ENCODE measurements at regions not wholly inside any gene's neighbourhood (a gene's known extent, or its start where the extent isn't known, plus 50 kb on each side); places are given as distances from the start of the nearest gene placed in this dataset.

- no peak overlapping the region for H3K4me3 ChIP-seq (ENCODE audit: low read length)
- H3K27me3 ChIP-seq (ENCODE audit: control insufficient read depth, insufficient read depth, low read length): no peaks in the 10 kb centered on the region
- no peaks in the 10 kb centered on the region for H3K36me3 ChIP-seq (ENCODE audit: insufficient read depth, low read length)
- no peak overlapping the region for H3K9ac ChIP-seq (ENCODE audit: low read depth, low read length)
- H3K4me1 ChIP-seq (ENCODE audit: control insufficient read depth, insufficient read depth, low read length): no peaks in the 10 kb centered on the region
- H3K4me2 ChIP-seq (ENCODE audit: low read length): no peak overlapping the region
- no peaks in the 10 kb centered on the region for H3K9me3 ChIP-seq (replicated peaks; ENCODE audit: low read length)
Observed at GRCh38 chr18:26794230-26795101, 71.0 kb downstream of the AQP4 start.

- H3K27me3 ChIP-seq (ENCODE audit: control insufficient read depth, insufficient read depth, low read length): no peaks in the 10 kb centered on the region
- no peak overlapping the region for H3K4me3 ChIP-seq (ENCODE audit: low read length)
- no peaks in the 10 kb centered on the region for H3K36me3 ChIP-seq (ENCODE audit: insufficient read depth, low read length)
- H3K4me2 ChIP-seq (ENCODE audit: low read length): no peak overlapping the region
- no peaks in the 10 kb centered on the region for H3K4me1 ChIP-seq (ENCODE audit: control insufficient read depth, insufficient read depth, low read length)
- H3K9ac ChIP-seq (ENCODE audit: low read depth, low read length): no peak overlapping the region
- H3K9me3 ChIP-seq (replicated peaks; ENCODE audit: low read length): no peaks in the 10 kb centered on the region
Observed at GRCh38 chr18:26792661-26793060, 72.8 kb downstream of the AQP4 start.

- no peaks in the 10 kb centered on the region for H3K36me3 ChIP-seq (ENCODE audit: insufficient read depth, low read length)
- H3K9me3 ChIP-seq (replicated peaks; ENCODE audit: low read length): no peaks in the 10 kb centered on the region
- H3K4me1 ChIP-seq (ENCODE audit: control insufficient read depth, insufficient read depth, low read length): no peaks in the 10 kb centered on the region
- no peaks in the 10 kb centered on the region for H3K27me3 ChIP-seq (ENCODE audit: control insufficient read depth, insufficient read depth, low read length)
- no peak overlapping the region for H3K4me2 ChIP-seq (ENCODE audit: low read length)
- H3K4me3 ChIP-seq (ENCODE audit: low read length): no peak overlapping the region
- no peak overlapping the region for H3K9ac ChIP-seq (ENCODE audit: low read depth, low read length)
Observed at GRCh38 chr18:26791676-26792075, 73.8 kb downstream of the AQP4 start.

GRCh38 chr18:26784599-26784998 lies 80.9 kb downstream of the AQP4 start:
- Histone ChIP-seq H3K4me3 (ENCODE audit: low read length) (no peak overlapping the region), H3K9ac (ENCODE audit: low read depth, low read length) (no peak overlapping the region), H3K27me3 (ENCODE audit: control insufficient read depth, insufficient read depth, low read length) (no peaks in the 10 kb centered on the region), H3K4me1 (ENCODE audit: control insufficient read depth, insufficient read depth, low read length) (no peaks in the 10 kb centered on the region), H3K4me2 (ENCODE audit: low read length) (no peak overlapping the region), H3K9me3 (replicated peaks; ENCODE audit: low read length) (no peaks in the 10 kb centered on the region), H3K36me3 (ENCODE audit: insufficient read depth, low read length) (no peaks in the 10 kb centered on the region)

- H3K9ac ChIP-seq (ENCODE audit: low read depth, low read length): no peak overlapping the region
- no peak overlapping the region for H3K4me3 ChIP-seq (ENCODE audit: low read length)
- no peaks in the 10 kb centered on the region for H3K36me3 ChIP-seq (ENCODE audit: insufficient read depth, low read length)
- no peaks in the 10 kb centered on the region for H3K9me3 ChIP-seq (replicated peaks; ENCODE audit: low read length)
- H3K4me2 ChIP-seq (ENCODE audit: low read length): no peak overlapping the region
- H3K27me3 ChIP-seq (ENCODE audit: control insufficient read depth, insufficient read depth, low read length): no peaks in the 10 kb centered on the region
- no peaks in the 10 kb centered on the region for H3K4me1 ChIP-seq (ENCODE audit: control insufficient read depth, insufficient read depth, low read length)
Observed at GRCh38 chr18:26783170-26783569, 82.3 kb downstream of the AQP4 start.

GRCh38 chr18:26780520-26781325 lies 84.8 kb downstream of the AQP4 start:
- H3K9ac ChIP-seq (ENCODE audit: low read depth, low read length): no peak overlapping the region
- no peaks in the 10 kb centered on the region for H3K9me3 ChIP-seq (replicated peaks; ENCODE audit: low read length)
- H3K4me1 ChIP-seq (ENCODE audit: control insufficient read depth, insufficient read depth, low read length): no peaks in the 10 kb centered on the region
- H3K36me3 ChIP-seq (ENCODE audit: insufficient read depth, low read length): no peaks in the 10 kb centered on the region
- no peak overlapping the region for H3K4me3 ChIP-seq (ENCODE audit: low read length)
- H3K27me3 ChIP-seq (ENCODE audit: control insufficient read depth, insufficient read depth, low read length): no peaks in the 10 kb centered on the region
- H3K4me2 ChIP-seq (ENCODE audit: low read length): no peak overlapping the region

- no peak overlapping the region for H3K4me3 ChIP-seq (ENCODE audit: low read length)
- H3K9me3 ChIP-seq (replicated peaks; ENCODE audit: low read length): no peaks in the 10 kb centered on the region
- no peak overlapping the region for H3K9ac ChIP-seq (ENCODE audit: low read depth, low read length)
- no peaks in the 10 kb centered on the region for H3K4me1 ChIP-seq (ENCODE audit: control insufficient read depth, insufficient read depth, low read length)
- no peaks in the 10 kb centered on the region for H3K27me3 ChIP-seq (ENCODE audit: control insufficient read depth, insufficient read depth, low read length)
- H3K4me2 ChIP-seq (ENCODE audit: low read length): no peak overlapping the region
- no peaks in the 10 kb centered on the region for H3K36me3 ChIP-seq (ENCODE audit: insufficient read depth, low read length)
Observed at GRCh38 chr18:26778054-26778393, 87.5 kb downstream of the AQP4 start.

GRCh38 chr18:26777351-26778053 lies 88.0 kb downstream of the AQP4 start:
- H3K27me3 ChIP-seq (ENCODE audit: control insufficient read depth, insufficient read depth, low read length): no peaks in the 10 kb centered on the region
- no peak overlapping the region for H3K4me2 ChIP-seq (ENCODE audit: low read length)
- H3K9ac ChIP-seq (ENCODE audit: low read depth, low read length): no peak overlapping the region
- no peak overlapping the region for H3K4me3 ChIP-seq (ENCODE audit: low read length)
- no peaks in the 10 kb centered on the region for H3K9me3 ChIP-seq (replicated peaks; ENCODE audit: low read length)
- no peaks in the 10 kb centered on the region for H3K36me3 ChIP-seq (ENCODE audit: insufficient read depth, low read length)
- H3K4me1 ChIP-seq (ENCODE audit: control insufficient read depth, insufficient read depth, low read length): no peaks in the 10 kb centered on the region

- no peaks in the 10 kb centered on the region for H3K4me1 ChIP-seq (ENCODE audit: control insufficient read depth, insufficient read depth, low read length)
- H3K9me3 ChIP-seq (replicated peaks; ENCODE audit: low read length): no peaks in the 10 kb centered on the region
- H3K27me3 ChIP-seq (ENCODE audit: control insufficient read depth, insufficient read depth, low read length): peaks cover 2% of the 10 kb centered on the region
Observed at GRCh38 chr18:26772691-26773090, 92.8 kb downstream of the AQP4 start.

GRCh38 chr18:26771524-26771923 lies 94.0 kb downstream of the AQP4 start:
- Histone ChIP-seq H3K9me3 (replicated peaks; ENCODE audit: low read length) (no peaks in the 10 kb centered on the region), H3K36me3 (ENCODE audit: insufficient read depth, low read length) (no peaks in the 10 kb centered on the region), H3K4me3 (ENCODE audit: low read length) (no peak overlapping the region), H3K4me2 (ENCODE audit: low read length) (no peak overlapping the region), H3K27me3 (ENCODE audit: control insufficient read depth, insufficient read depth, low read length) (peaks cover 2% of the 10 kb centered on the region), H3K9ac (ENCODE audit: low read depth, low read length) (no peak overlapping the region), H3K4me1 (ENCODE audit: control insufficient read depth, insufficient read depth, low read length) (no peaks in the 10 kb centered on the region)

More at GRCh38 chr18:26772691-26773090, 92.8 kb downstream of the AQP4 start:
- Histone ChIP-seq H3K4me3 (ENCODE audit: low read length) (no peak overlapping the region), H3K4me2 (ENCODE audit: low read length) (no peak overlapping the region), H3K9ac (ENCODE audit: low read depth, low read length) (no peak overlapping the region), H3K36me3 (ENCODE audit: insufficient read depth, low read length) (no peaks in the 10 kb centered on the region)

GRCh38 chr18:26768385-26768784 lies 97.1 kb downstream of the AQP4 start:
- Histone ChIP-seq H3K9ac (ENCODE audit: low read depth, low read length) (no peak overlapping the region), H3K4me3 (ENCODE audit: low read length) (no peak overlapping the region), H3K27me3 (ENCODE audit: control insufficient read depth, insufficient read depth, low read length) (peaks cover 2% of the 10 kb centered on the region), H3K4me1 (ENCODE audit: control insufficient read depth, insufficient read depth, low read length) (no peaks in the 10 kb centered on the region), H3K9me3 (replicated peaks; ENCODE audit: low read length) (no peaks in the 10 kb centered on the region), H3K4me2 (ENCODE audit: low read length) (no peak overlapping the region), H3K36me3 (ENCODE audit: insufficient read depth, low read length) (no peaks in the 10 kb centered on the region)

All from skeletal muscle satellite cell (primary cell).